Cardiac muscle cell (in vitro differentiated cells and primary cell): ENCODE measurements at regions not wholly inside any gene's neighbourhood (a gene's known extent, or its start where the extent isn't known, plus 50 kb on each side); places are given as distances from the start of the nearest gene placed in this dataset.

Experiments
- DNase-seq, 2 donors: peaks; one replicate each; pipeline versions ENCODE4 v3.0.0 to v3.0.0-alpha.2; 2010 to 2017; ENCODE audit warnings: low read depth in 1 of 2, low spot score in 1 of 2
- H3K27ac ChIP-seq: fragments of 200-600 bp; sonication (generic); 2 replicates; pipeline ENCODE4 v1.5.1; 2016
- H3K27me3 ChIP-seq: fragments of 200-600 bp; sonication (generic); 2 replicates; pipeline ENCODE4 v1.6.0; 2016; ENCODE audit warnings: control low read depth
- H3K36me3 ChIP-seq: fragments of 200-600 bp; sonication (generic); 2 replicates; pipeline ENCODE4 v1.5.1; 2016; ENCODE audit warnings: control low read depth
- H3K4me1 ChIP-seq: fragments of 200-600 bp; sonication (generic); 2 replicates; pipeline ENCODE4 v1.8.1; 2017; ENCODE audit warnings: low read depth, mild to moderate bottlenecking, mixed run types
- H3K4me3 ChIP-seq: fragments of 200-600 bp; sonication (generic); 2 replicates; pipeline ENCODE4 v1.5.1; 2016; ENCODE audit warnings: mild to moderate bottlenecking
- H3K9me3 ChIP-seq: fragments of 200-600 bp; sonication (generic); 2 replicates; pipeline ENCODE4 v1.5.1; 2017; ENCODE audit warnings: low read depth, mild to moderate bottlenecking, control low read depth
- TF ChIP-seq, protein P1 (sequence below): IDR thresholded peaks from 2 replicates; pipeline ENCODE4 v1.5.1; 2012; ENCODE audit warnings: low read depth, mild to moderate bottlenecking, low read length

DNA sequence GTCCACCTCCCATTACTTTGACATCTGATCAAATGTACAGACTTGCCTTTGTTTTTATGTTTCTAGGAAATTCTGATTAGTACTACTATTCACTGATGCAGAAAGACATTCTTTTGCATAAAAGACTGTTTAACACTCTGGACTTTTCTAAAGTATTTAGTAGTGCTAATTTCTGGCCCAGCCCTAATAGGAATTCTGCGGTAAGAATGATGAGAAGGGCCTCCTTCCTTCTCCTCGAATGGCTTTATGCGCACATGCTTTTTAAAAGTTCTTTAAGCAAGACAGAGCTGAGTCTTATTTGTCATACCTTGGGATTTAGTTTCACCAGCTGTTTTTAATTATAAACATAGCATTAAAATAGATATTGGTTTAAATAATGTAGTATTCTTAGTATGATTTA, 192.3 kb upstream of the RBMS3 start:
- TF ChIP-seq, protein P1, sequence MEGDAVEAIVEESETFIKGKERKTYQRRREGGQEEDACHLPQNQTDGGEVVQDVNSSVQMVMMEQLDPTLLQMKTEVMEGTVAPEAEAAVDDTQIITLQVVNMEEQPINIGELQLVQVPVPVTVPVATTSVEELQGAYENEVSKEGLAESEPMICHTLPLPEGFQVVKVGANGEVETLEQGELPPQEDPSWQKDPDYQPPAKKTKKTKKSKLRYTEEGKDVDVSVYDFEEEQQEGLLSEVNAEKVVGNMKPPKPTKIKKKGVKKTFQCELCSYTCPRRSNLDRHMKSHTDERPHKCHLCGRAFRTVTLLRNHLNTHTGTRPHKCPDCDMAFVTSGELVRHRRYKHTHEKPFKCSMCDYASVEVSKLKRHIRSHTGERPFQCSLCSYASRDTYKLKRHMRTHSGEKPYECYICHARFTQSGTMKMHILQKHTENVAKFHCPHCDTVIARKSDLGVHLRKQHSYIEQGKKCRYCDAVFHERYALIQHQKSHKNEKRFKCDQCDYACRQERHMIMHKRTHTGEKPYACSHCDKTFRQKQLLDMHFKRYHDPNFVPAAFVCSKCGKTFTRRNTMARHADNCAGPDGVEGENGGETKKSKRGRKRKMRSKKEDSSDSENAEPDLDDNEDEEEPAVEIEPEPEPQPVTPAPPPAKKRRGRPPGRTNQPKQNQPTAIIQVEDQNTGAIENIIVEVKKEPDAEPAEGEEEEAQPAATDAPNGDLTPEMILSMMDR, result no peak
- DNase-seq, result no peak
- H3K27me3 ChIP-seq, result no peaks in the 10 kb centered on the region
- H3K4me3 ChIP-seq, result no peak overlapping the region
- H3K27ac ChIP-seq, result no peak overlapping the region
- H3K4me1 ChIP-seq, result no peaks in the 10 kb centered on the region
- peaks cover 2% of the 10 kb centered on the region for H3K9me3 ChIP-seq
- H3K36me3 ChIP-seq, result no peaks in the 10 kb centered on the region

- no peaks in the 10 kb centered on the region for H3K9me3 ChIP-seq
- no peaks in the 10 kb centered on the region for H3K4me1 ChIP-seq
- no peak for DNase-seq
- no peak overlapping the region for H3K4me3 ChIP-seq
- H3K27ac ChIP-seq, result no peak overlapping the region
- H3K36me3 ChIP-seq, result no peaks in the 10 kb centered on the region
- TF ChIP-seq, protein P1, result no peak
- H3K27me3 ChIP-seq, result no peaks in the 10 kb centered on the region
These were observed 189.8 kb upstream of the RBMS3 start for GRCh38 chr3:29090912-29091597.

GRCh38 chr3:29091599-29092189, 189.2 kb upstream of the RBMS3 start:
- Histone ChIP-seq H3K36me3 (no peaks in the 10 kb centered on the region), H3K9me3 (no peaks in the 10 kb centered on the region), H3K4me3 (no peak overlapping the region), H3K4me1 (no peaks in the 10 kb centered on the region), H3K27me3 (no peaks in the 10 kb centered on the region), H3K27ac (no peak overlapping the region)
- TF ChIP-seq, protein P1, result no peak
- DNase-seq, result no peak

DNA sequence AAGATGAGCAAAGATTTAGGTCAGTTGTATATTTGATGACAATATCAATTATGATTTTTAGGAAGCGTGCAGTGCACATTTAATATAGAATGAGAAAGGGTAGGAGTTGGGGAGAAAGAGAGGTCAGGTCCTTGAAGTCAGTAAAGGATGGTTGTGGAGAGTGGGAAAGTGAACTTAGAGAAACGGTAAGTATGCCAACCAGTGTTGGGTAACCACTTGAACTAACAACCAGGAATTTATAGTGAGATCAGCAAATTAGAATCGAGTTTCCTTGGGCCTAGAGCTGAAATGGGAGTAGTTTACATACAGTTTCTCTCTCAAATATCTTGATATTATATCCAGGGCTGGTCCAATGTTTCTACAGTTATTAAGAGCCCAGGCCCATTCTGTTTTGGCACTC, 188.5 kb upstream of the RBMS3 start:
- H3K36me3 ChIP-seq, result no peaks in the 10 kb centered on the region
- no peaks in the 10 kb centered on the region for H3K9me3 ChIP-seq
- H3K27ac ChIP-seq, result no peak overlapping the region
- TF ChIP-seq, protein P1, result no peak
- no peak overlapping the region for H3K4me3 ChIP-seq
- no peaks in the 10 kb centered on the region for H3K27me3 ChIP-seq
- H3K4me1 ChIP-seq, result no peaks in the 10 kb centered on the region
- DNase-seq, result no peak

DNA sequence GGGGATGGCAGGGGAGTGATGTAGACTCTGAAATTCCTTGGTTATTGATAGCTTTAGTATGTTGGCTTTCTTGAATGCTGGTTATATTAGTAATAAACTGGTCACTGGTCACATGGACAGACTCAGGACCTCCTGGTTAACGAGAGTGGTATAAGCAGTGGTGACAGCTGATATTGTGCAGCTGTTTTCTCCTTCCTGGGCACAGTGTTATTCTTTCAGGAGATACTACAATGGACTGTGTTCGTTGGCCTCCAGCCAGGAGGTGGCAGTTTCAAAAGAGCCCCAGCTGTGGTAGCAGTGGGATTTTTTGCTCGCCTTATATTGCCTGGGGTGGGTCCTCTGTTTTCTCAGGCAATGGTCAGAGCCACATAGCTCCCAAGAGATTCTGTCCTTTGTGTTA, 181.6 kb upstream of the RBMS3 start:
- Histone ChIP-seq H3K9me3 (no peaks in the 10 kb centered on the region), H3K4me1 (no peaks in the 10 kb centered on the region), H3K36me3 (no peaks in the 10 kb centered on the region), H3K4me3 (no peak overlapping the region), H3K27me3 (no peaks in the 10 kb centered on the region), H3K27ac (no peak overlapping the region)
- TF ChIP-seq, protein P1, result no peak
- DNase-seq, result peak; percentile 23 to 62
